GM18868 (cell line): ENCODE measurements at regions not wholly inside any gene's neighbourhood (a gene's known extent, or its start where the extent isn't known, plus 50 kb on each side); places are given as distances from the start of the nearest gene placed in this dataset.

Experiments
- ATAC-seq: cut with Tn5 transposase; IDR thresholded peaks from one replicate; pipeline ENCODE4 v1.9.1; 2021; ENCODE audit warnings: mild to moderate bottlenecking, moderate library complexity; ENCODE audit not compliant: unreplicated experiment

DNA sequence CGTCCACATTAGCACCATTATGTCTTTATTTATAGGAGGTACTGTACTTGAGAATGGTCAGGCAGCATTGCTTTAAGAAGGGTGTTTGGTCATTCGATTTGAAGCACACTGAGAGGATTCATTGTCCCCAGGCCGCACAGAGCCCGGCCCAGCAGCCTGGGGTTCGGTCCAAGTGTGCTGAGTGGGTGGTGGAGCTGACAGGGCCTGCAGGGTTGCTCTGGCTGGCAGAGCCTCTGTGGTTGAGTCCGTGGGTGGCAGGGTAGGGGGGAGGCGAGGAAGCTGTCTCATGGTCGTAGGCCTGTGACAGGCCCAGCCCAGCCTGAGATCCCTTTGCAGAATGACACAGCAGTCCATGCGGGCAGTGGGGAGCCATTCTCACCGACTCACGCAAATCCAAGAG, 227.7 kb upstream of the TOPAZ1 start:
- ATAC-seq = no peak

DNA sequence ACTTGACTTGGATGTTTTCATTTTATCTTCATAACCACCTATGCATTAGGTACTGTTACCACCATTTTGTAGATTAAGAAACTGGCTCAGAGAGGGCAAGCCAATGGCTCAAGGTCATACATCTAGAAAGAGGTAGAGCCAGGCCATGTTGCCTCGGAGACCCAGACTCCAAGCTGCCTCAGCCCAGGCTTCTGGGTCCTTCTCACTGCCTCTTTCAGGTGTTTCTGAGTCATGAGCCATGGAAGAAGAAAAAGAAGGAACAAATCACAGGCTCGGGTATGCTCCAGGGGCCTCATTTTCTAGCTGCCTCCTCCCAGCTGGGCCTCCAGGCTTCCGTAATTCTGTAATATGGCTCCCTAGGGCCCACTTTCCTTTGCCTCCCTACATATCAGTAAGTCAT, 226.5 kb upstream of the TOPAZ1 start:
- ATAC-seq = no peak

DNA sequence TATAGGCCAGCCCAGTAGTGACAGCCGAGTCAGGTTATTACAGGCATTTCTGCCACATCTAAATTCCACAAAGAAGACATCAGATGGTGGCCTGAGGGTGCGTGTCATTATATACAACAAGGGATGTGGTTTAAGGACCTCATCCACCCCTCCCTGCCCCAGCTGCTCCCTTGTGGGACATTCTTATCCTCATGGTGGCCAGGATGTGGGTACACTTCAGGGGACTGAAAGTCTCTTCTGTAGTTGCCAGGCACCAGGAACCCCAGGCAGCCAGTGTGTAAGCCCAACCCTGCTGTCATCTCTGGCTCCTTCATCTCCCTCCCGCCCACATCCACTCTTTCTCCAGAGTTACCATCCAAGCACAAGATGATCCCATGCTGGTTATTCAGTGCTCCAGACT, 224.9 kb upstream of the TOPAZ1 start:
- no peak for ATAC-seq

GRCh38 chr3:44018926-44019325, 222.8 kb upstream of the TOPAZ1 start:
- no peak for ATAC-seq

DNA sequence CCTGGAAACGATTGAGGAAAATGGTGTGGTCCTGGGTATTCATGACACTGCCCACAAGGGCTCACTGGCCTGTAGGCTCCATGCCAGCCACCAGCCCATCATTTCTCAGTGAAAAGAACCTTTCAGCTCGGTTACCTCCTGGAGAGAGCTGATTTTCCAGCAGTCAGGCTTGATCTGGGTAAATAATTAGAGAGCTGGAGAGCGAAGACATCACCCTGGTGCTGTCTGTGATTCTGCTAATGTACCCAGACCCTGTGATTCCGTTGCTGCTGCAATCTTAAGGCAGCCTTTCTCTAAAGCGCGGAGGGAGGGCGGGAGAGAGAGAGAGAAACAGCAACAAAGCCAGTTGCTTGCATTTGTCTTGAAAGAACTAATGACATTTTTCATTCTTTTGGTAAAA, 221.9 kb upstream of the TOPAZ1 start:
- ATAC-seq = no peak

- no peak for ATAC-seq
Measured at GRCh38 chr3:44020143-44020542, 221.5 kb upstream of the TOPAZ1 start.

DNA sequence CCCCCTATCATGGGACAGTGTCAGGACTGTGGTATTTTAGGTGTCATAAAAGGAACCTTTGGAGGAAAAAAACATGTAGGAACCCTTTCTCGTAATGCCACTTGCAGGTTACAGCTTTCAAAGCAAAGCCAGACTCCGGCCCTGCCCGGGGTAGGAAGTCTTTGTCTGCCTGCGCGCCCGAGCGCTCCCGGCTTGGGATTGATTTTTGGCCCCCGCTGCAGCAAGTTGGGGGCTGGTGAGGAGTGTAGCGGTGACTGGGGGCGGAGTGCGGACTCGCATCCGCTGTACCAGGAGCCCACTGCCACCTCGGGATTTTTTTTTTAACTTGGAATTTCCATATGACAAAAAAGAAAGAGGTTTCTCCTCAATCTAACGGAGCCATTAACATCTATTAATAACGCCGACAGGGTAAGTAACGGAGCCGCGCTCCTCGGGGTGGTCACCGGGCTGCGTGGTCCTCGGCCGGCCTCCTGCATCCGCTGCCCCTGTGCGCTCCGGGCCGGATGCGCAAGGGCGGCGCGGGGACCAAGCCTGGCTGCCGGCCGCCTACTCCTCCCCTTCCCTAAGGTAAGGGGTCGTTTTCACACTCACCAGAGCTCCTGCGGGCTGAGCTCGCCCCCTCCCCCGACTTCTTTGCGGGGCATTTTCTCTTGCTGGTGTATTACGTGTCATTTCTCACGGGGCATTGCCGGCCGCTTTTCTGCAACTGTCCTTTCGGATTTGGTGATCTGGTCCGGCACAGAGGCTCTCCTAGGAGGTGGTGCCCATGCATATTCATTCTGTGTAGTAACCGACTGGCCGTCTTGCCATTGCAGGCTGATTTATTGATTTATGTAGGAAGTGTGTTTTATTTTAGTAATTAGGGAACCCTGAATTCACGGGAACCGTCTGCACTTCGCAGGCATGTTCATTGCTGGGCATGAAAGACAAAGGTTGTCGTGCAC, 219.8 kb upstream of the TOPAZ1 start:
- peak; percentile 41 for ATAC-seq

DNA sequence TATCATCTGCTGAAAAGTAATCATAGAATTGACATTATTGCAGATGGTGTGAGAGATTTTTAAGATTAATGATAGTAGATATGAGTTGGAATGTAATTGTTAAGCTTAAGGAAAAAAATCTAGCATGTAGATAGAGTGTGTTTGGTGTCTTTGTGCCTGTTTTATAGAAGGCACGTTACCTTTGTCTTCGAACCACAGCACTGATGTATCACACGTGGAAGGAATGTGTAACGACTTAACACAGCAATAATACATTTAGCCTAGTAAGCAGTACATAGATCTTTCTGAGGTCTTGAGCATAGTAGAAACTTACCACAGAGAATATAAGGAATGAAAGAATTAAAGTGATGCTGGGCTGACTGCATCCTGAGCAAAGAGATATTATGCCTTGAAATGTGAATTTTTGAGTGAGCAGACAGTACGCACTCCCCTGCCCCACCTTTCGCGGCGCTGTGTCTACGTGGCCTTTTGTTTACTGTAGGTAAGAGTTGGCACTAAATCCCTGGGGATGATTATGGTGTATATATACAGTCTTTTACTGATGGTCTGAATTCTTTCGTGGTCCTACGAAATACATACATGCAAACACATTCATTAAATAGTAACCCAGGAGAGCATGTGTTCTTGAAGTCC, 217.6 kb upstream of the TOPAZ1 start:
- ATAC-seq = no peak

DNA sequence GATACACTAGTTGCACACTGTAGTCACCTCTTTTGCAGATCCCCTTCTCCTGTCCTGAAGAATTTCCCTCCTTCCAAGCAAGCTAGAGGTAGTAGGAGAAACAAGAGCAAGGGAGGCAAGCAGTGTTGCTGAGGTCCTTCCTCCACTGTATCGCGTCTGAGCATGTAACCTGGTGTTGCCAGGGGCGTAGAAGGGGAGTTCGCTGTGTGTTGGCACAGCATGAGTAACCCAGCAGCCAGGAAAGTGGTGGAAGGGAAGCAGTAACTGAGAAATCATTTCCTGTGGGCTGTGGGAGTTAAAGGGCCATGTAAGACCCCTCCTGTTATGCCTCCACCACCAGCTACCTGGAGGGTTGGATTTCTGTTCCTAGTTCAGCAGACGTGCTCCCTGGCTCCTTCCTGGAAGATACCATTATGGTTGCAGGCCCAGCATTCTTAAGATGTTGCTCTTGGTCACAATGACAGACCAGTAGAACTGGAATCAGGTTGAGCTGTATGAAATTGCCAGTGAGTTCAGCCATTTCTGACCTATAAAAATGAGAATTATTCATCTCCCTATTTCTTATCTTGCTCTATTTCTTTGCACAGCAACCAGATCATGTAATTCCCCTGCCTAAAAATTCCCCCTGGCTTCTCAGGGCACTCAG, 215.3 kb upstream of the TOPAZ1 start:
- no peak for ATAC-seq

GRCh38 chr3:44029100-44029499, 212.6 kb upstream of the TOPAZ1 start:
- no peak for ATAC-seq

GRCh38 chr3:44030285-44030684, 211.4 kb upstream of the TOPAZ1 start:
- ATAC-seq = no peak

DNA sequence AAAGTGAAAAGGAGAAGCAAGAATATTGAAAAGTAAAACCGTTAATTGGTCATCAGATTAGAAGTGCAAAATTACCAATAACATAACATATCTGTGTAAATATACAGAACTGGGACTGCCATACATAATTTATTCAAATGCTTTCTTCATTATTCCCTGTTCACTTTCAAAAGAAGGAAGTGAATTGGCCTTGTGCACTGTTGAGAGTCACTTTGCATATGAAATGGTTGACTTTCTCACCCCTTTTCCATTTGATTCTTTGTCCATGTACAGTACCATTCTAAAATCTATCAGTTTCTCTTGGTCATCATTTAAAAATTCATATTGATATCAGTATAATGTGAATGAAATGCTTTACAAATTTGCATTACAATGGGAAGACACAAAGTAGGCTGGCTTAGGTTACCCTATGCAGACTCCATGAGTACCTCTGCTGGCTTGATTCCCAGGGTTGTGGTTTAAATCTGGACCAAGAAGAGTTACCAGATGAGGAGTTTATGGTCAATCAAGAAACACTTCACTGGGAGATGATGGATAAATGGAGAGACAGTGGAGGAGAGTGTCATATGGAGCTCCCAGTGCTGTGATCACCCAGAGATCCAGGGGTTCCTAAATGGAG, 210.9 kb upstream of the TOPAZ1 start:
- ATAC-seq = no peak

DNA sequence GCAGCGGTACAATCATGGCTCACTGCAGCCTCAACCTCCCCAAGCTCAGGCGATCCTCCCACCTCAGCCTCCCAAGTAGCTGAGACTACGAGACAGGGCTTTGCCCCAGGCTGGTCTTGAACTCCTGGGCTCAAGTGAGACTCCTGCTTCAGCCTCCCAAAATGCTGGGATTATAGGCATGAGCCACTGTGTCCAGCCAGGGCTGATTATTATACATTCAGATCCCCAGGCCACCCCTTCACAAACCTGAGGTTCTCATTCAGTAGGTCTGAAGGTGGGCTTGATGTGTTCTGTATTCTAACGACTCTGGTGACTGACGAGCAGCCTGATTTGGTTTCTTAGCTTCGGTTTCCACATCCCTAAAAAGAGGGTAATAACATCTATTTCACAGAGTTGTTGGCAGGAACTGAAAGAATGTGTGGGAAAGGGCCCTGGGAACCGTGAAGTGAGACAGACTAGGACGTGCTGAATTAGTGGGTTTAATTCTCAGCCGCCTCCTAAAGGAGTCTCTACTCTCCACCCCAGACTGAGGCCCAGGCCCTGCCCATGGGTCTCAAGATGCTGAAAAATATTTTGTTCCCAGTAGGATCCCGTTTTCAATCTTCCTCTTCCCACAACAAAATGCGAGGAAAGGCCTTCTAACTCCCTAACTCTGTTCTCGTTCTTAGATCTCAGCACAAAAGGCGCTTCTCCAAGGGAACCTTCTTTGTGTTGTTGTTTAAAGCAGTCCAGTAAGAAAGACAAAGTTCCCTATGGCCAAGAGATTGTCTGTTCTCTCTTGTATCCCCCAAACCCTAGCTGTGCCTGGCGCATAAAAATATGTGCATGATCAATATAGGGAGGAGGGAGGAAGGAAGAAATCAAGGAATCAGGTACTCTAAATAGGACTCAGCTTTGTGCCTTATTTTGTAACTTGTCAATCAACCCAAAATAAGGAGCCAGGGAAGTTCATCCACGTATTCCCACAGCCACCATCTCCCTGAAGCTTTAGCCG, 210.0 kb upstream of the TOPAZ1 start:
- ATAC-seq = peak; percentile 65

GRCh38 chr3:44032487-44032886, 209.2 kb upstream of the TOPAZ1 start:
- no peak for ATAC-seq

DNA sequence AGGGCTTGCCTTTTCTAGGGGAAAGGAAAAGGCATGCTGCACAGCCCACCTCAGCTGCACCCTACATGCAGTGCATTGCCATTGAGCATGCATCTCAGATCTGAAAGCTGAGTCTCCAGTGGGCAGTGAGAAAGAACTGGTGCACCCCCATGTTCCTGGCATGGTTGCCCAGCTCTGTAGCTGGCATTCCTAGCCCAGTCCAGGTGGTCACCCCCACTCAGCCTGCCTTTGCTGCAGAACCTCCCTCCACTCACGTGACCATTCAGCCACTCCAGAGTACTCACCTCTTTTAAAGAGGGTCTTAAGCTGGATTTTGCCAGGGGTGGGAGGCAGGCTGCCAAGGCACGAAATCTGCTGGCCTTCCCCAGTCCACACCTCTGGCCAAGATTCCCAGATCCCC, 208.6 kb upstream of the TOPAZ1 start:
- no peak for ATAC-seq

DNA sequence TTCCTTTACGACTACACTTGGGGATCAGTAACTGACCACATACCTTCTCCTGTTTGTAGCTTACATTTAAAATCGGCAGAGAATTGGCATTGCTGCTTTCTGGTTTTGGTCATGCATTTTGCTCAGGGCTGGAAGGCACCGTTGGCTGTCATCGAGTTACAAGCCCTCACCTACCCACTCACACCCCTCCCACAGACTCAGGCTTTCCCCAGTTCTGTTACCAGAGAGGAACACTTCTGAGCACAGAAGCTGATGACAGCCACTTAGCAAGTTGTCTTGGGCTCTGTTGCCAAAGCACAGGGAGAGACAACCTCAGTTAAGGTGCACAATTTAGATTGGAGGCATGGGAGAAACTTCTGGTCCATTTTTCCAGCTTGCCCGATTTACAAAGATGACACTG, 204.8 kb upstream of the TOPAZ1 start:
- peak; percentile 53 for ATAC-seq

DNA sequence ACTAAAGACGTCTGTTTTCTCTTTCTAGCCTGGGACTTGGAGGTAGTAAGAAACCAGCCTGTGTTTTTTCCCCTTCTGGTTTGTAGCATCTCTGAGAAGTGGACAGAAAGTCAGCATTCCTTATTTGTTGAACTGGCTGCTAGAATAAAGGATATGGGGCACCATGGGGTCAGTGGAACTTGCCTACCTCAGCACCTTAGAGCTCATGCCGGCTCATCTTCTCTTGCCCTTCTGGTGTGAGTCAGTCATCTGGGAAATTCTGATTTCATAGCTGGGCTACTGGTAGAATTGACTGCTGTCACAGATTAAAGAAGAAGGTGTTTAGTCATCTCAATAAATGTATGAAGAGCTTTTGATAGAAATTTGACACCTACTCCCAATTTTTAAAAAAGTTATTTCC, 202.7 kb upstream of the TOPAZ1 start:
- no peak for ATAC-seq

- ATAC-seq = peak; percentile 30
Measured at GRCh38 chr3:44041726-44042125, 200.0 kb upstream of the TOPAZ1 start.

GRCh38 chr3:44042772-44043171, 198.9 kb upstream of the TOPAZ1 start:
- peak; percentile 30 for ATAC-seq
